22Rv1 (cell line): ENCODE measurements at regions not wholly inside any gene's neighbourhood (a gene's known extent, or its start where the extent isn't known, plus 50 kb on each side); places are given as distances from the start of the nearest gene placed in this dataset.

ENCODE experiments used
- CTCF ChIP-seq: fragments of 450-650 bp; IDR thresholded peaks from 2 replicates; pipeline ENCODE4 v1.5.1; 2017; ENCODE audit warnings: mild to moderate bottlenecking
- ZFX ChIP-seq: fragments of 450-650 bp; IDR thresholded peaks from 2 replicates; pipeline ENCODE4 v1.6.1; 2017; ENCODE audit warnings: antibody characterized with exemption, borderline replicate concordance

GRCh38 chr1:239792157-239792556 is 299.5 kb upstream of the FMN2 start:
- TF ChIP-seq CTCF (no peak), ZFX (no peak)
